A673 (cell line): ENCODE measurements at regions not wholly inside any gene's neighbourhood (a gene's known extent, or its start where the extent isn't known, plus 50 kb on each side); places are given as distances from the start of the nearest gene placed in this dataset.

Experiments
- EZH2 ChIP-seq: fragments of 200-600 bp; sonication (generic); IDR thresholded peaks from 2 replicates; pipeline ENCODE4 v1.6.1; 2017; ENCODE audit warnings: borderline replicate concordance, low read depth, mild to moderate bottlenecking, mixed read lengths, antibody characterized with exemption, low read length; ENCODE audit not compliant: poor library complexity, severe bottlenecking
- TF ChIP-seq, protein P1 (sequence below): fragments of 300-800, 200-600 bp; sonication (generic); conservative IDR thresholded peaks from 2 replicates; pipeline ENCODE4 v1.5.1; 2017; ENCODE audit warnings: low read depth, mild to moderate bottlenecking, antibody characterized with exemption, low read length, moderate library complexity, mixed read lengths

DNA sequence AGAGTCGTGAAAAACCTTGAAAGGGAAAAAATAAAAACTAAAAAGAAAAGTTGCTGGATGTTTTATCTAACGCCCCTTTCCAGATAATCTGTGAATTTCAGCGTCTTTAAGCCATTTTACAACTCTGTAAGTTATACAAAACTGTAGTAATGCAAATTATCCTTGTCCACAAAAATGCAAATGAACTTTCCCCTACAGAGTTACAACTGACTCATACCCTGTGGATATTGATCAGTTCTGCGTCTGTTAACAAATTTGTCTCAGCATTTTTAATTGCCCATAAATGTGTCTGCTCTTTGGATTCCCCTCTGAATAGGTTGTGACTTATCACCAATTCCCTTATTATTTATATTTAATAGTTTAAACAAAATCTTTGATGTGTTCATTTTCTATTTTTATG, 105.9 kb upstream of the PRLR start:
- TF ChIP-seq, protein P1, sequence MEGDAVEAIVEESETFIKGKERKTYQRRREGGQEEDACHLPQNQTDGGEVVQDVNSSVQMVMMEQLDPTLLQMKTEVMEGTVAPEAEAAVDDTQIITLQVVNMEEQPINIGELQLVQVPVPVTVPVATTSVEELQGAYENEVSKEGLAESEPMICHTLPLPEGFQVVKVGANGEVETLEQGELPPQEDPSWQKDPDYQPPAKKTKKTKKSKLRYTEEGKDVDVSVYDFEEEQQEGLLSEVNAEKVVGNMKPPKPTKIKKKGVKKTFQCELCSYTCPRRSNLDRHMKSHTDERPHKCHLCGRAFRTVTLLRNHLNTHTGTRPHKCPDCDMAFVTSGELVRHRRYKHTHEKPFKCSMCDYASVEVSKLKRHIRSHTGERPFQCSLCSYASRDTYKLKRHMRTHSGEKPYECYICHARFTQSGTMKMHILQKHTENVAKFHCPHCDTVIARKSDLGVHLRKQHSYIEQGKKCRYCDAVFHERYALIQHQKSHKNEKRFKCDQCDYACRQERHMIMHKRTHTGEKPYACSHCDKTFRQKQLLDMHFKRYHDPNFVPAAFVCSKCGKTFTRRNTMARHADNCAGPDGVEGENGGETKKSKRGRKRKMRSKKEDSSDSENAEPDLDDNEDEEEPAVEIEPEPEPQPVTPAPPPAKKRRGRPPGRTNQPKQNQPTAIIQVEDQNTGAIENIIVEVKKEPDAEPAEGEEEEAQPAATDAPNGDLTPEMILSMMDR, result no peak
- no peak for TF ChIP-seq EZH2
